ENCODE measurements at regions not wholly inside any gene's neighbourhood (a gene's known extent, or its start where the extent isn't known, plus 50 kb on each side); places are given as distances from the start of the nearest gene placed in this dataset.

- no peak overlapping the region for H3K4me3 ChIP-seq
- no peaks in the 10 kb centered on the region for H3K4me1 ChIP-seq (ENCODE audit: low read depth)
- intact Hi-C loops (cut with DNase I, micrococcal nuclease), result no loop called here
- H3K9me3 ChIP-seq, result no peaks in the 10 kb centered on the region
- TF ChIP-seq CTCF (IDR thresholded peaks at IDR 0.05), result no peak
- no peak for ATAC-seq
- no peak for DNase-seq
- no peaks in the 10 kb centered on the region for H3K36me3 ChIP-seq (ENCODE audit: low read depth)
Measured at GRCh38 chr10:8298896-8299570, 244.5 kb downstream of the GATA3 start.

GRCh38 chr10:8300925-8301324 is 246.4 kb downstream of the GATA3 start:
- ATAC-seq (no peak), DNase-seq (no peak)
- no peaks in the 10 kb centered on the region for H3K9me3 ChIP-seq
- H3K4me3 ChIP-seq, result no peak overlapping the region
- no peak for TF ChIP-seq CTCF (IDR thresholded peaks at IDR 0.05)
- H3K4me1 ChIP-seq (ENCODE audit: low read depth), result no peaks in the 10 kb centered on the region
- H3K36me3 ChIP-seq (ENCODE audit: low read depth), result no peaks in the 10 kb centered on the region
- intact Hi-C loops (cut with DNase I, micrococcal nuclease), result no loop called here

GRCh38 chr10:8301333-8301732 is 246.8 kb downstream of the GATA3 start:
- no peak for DNase-seq
- intact Hi-C loops (cut with DNase I, micrococcal nuclease), result no loop called here
- Histone ChIP-seq H3K4me3 (no peak overlapping the region), H3K4me1 (ENCODE audit: low read depth) (no peaks in the 10 kb centered on the region), H3K36me3 (ENCODE audit: low read depth) (no peaks in the 10 kb centered on the region), H3K9me3 (no peaks in the 10 kb centered on the region)
- no peak for ATAC-seq
- no peak for TF ChIP-seq CTCF (IDR thresholded peaks at IDR 0.05)

- no peak for ATAC-seq
- no peak for TF ChIP-seq CTCF (IDR thresholded peaks at IDR 0.05)
- no peaks in the 10 kb centered on the region for H3K4me1 ChIP-seq (ENCODE audit: low read depth)
Measured at GRCh38 chr10:8301831-8302230, 247.3 kb downstream of the GATA3 start.

GRCh38 chr10:8302565-8302964 is 248.1 kb downstream of the GATA3 start:
- intact Hi-C loops (cut with DNase I, micrococcal nuclease), result no loop called here
- DNase-seq (no peak), ATAC-seq (no peak)
- H3K4me1 ChIP-seq (ENCODE audit: low read depth), result no peaks in the 10 kb centered on the region
- no peaks in the 10 kb centered on the region for H3K9me3 ChIP-seq
- no peak for TF ChIP-seq CTCF (IDR thresholded peaks at IDR 0.05)
- no peaks in the 10 kb centered on the region for H3K36me3 ChIP-seq (ENCODE audit: low read depth)
- no peak overlapping the region for H3K4me3 ChIP-seq

More at GRCh38 chr10:8301831-8302230, 247.3 kb downstream of the GATA3 start:
- intact Hi-C loops (cut with DNase I, micrococcal nuclease), result no loop called here
- H3K4me3 ChIP-seq, result no peak overlapping the region
- no peaks in the 10 kb centered on the region for H3K36me3 ChIP-seq (ENCODE audit: low read depth)
- DNase-seq, result no peak
- no peaks in the 10 kb centered on the region for H3K9me3 ChIP-seq

GRCh38 chr10:8304861-8305260 is 250.4 kb downstream of the GATA3 start:
- no peak for ATAC-seq
- H3K36me3 ChIP-seq (ENCODE audit: low read depth), result no peaks in the 10 kb centered on the region

More at GRCh38 chr10:8304861-8305260, 250.4 kb downstream of the GATA3 start:
- DNase-seq, result no peak
- intact Hi-C loops (cut with DNase I, micrococcal nuclease), result no loop called here
- Histone ChIP-seq H3K4me1 (ENCODE audit: low read depth) (no peaks in the 10 kb centered on the region), H3K4me3 (no peak overlapping the region), H3K9me3 (no peaks in the 10 kb centered on the region)
- no peak for TF ChIP-seq CTCF (IDR thresholded peaks at IDR 0.05)

Measured in mucosa of descending colon (tissue), 3 donors.